ENCODE measurements at regions not wholly inside any gene's neighbourhood (a gene's known extent, or its start where the extent isn't known, plus 50 kb on each side); places are given as distances from the start of the nearest gene placed in this dataset.

- Mint-ChIP-seq H3K9me3 (peaks cover 7% of the 10 kb centered on the region), H3K27me3 (no peaks in the 10 kb centered on the region), H3K4me1 (ENCODE audit: unreplicated experiment) (no peaks in the 10 kb centered on the region), H3K4me3 (no peak overlapping the region), H3K27ac (no peak overlapping the region), H3K36me3 (no peaks in the 10 kb centered on the region)
- DNase-seq (ENCODE audit: extremely low spot score, unreplicated experiment): no peak
- TF ChIP-seq CTCF (conservative IDR thresholded peaks at IDR 0.05): no peak
These were observed 194.7 kb upstream of the FAR2 start for GRCh38 chr12:28954333-28954732.

- H3K4me1 Mint-ChIP-seq (ENCODE audit: unreplicated experiment): no peaks in the 10 kb centered on the region
- H3K4me3 Mint-ChIP-seq: no peak overlapping the region
- no peaks in the 10 kb centered on the region for H3K36me3 Mint-ChIP-seq
- no peak for DNase-seq (ENCODE audit: extremely low spot score, unreplicated experiment)
- H3K9me3 Mint-ChIP-seq: peaks cover 7% of the 10 kb centered on the region
- no peaks in the 10 kb centered on the region for H3K27me3 Mint-ChIP-seq
- no peak overlapping the region for H3K27ac Mint-ChIP-seq
- TF ChIP-seq CTCF (conservative IDR thresholded peaks at IDR 0.05): no peak
These were observed 193.6 kb upstream of the FAR2 start for GRCh38 chr12:28955491-28955890.

DNA sequence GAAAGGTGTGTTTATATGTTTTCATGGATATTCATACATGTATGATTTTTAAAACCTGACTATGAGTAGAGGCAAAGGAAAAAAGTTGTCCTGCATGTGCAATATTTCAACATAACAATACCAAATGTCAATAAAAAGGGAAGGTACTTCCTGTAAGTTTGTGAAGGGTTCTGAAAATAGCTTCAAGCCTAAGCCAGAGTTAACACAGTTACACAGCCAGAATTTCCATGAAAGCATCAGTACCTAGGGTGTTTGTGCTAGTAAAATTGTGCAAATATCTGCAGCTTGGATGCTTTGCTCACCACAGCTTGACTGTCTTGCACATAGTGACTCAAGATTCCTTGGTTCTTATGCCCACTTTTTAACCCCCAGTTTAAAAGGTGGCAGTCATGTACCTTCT, 193.1 kb upstream of the FAR2 start:
- Mint-ChIP-seq H3K4me1 (ENCODE audit: unreplicated experiment) (no peaks in the 10 kb centered on the region), H3K36me3 (no peaks in the 10 kb centered on the region), H3K4me3 (no peak overlapping the region), H3K9me3 (peaks cover 7% of the 10 kb centered on the region), H3K27ac (no peak overlapping the region), H3K27me3 (no peaks in the 10 kb centered on the region)
- DNase-seq (ENCODE audit: extremely low spot score, unreplicated experiment): no peak
- no peak for TF ChIP-seq CTCF (conservative IDR thresholded peaks at IDR 0.05)

DNA sequence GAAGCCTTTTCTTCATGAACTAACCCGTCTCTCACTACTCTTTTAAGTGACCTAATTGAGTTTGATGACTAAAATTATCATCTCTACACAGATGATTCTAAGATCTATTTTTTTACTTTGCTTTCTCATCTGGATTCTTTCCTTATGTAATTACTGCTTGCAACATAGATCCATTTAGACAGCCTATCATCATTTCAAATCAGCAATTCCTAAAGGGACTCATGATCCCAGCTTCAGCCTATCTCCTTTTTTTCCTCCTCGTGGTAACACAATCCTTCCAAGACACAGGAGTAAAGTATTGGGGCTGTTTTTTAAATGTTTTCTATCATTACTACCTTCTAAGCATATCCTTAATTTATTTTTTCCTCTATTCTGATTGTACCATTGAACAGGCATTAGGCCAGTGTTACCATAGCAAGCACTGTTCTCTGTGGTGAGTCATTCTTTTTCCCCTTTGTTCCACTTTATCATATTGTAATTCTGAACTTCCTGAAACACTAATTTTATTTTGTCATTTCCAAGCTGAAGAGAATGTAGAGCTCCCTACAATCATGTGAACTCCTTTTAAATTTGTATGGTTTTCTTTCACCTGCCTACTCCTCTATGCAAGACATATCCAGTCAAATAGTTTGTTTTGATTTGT, 190.4 kb upstream of the FAR2 start:
- TF ChIP-seq CTCF (conservative IDR thresholded peaks at IDR 0.05): no peak
- Mint-ChIP-seq H3K36me3 (no peaks in the 10 kb centered on the region), H3K27me3 (peaks cover 3% of the 10 kb centered on the region), H3K4me3 (no peak overlapping the region), H3K27ac (no peak overlapping the region), H3K9me3 (peaks cover 7% of the 10 kb centered on the region), H3K4me1 (ENCODE audit: unreplicated experiment) (no peaks in the 10 kb centered on the region)
- DNase-seq (ENCODE audit: extremely low spot score, unreplicated experiment): no peak

DNA sequence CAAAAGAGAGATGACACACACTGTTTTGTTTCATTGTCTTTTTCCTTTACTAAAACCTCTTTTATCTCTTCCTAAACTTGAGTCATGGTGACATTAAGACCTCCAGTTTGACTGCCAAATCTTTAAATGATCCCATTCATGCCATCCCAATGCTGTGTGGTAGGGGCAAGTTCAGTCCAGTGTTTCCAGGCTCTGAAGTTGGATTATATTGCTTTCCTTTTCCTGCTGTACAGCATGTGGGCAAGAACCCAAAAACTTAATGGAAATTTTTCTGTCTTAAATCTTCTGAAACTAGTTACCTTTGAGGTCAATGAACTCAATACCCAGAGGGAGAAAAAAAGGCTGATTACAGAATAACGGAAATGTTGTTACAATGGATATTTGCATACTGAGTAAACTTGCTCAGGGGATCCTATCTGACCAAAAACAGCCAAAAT, 187.1 kb upstream of the FAR2 start:
- peaks cover 7% of the 10 kb centered on the region for H3K9me3 Mint-ChIP-seq
- H3K27me3 Mint-ChIP-seq: peaks cover 3% of the 10 kb centered on the region
- H3K4me3 Mint-ChIP-seq: no peak overlapping the region
- H3K4me1 Mint-ChIP-seq (ENCODE audit: unreplicated experiment): peaks cover 6% of the 10 kb centered on the region
- TF ChIP-seq CTCF (conservative IDR thresholded peaks at IDR 0.05): no peak
- H3K36me3 Mint-ChIP-seq: no peaks in the 10 kb centered on the region
- no peak for DNase-seq (ENCODE audit: extremely low spot score, unreplicated experiment)
- no peak overlapping the region for H3K27ac Mint-ChIP-seq

DNA sequence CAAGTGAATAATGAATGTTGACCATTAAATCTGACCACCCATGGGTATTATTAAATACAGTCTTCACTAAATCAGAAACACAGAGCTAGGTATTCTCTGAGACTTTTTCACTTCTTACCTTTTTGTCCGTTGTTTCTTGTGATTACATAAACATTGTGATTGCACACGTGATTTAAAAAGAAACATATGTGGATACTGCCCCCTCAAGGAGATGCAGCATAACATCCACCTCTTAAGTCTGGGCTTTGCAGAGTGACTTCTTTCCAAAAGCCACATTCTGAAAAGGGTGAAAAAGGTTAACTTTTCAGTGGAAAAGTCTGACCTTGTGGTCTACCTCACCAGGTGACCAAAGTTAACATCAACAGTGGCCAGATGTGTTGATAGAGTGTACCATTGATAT, 185.5 kb upstream of the FAR2 start:
- DNase-seq (ENCODE audit: extremely low spot score, unreplicated experiment): no peak
- H3K27ac Mint-ChIP-seq: no peak overlapping the region
- H3K4me1 Mint-ChIP-seq (ENCODE audit: unreplicated experiment): peaks cover 6% of the 10 kb centered on the region
- H3K36me3 Mint-ChIP-seq: no peaks in the 10 kb centered on the region
- peak; percentile 60 for TF ChIP-seq CTCF (conservative IDR thresholded peaks at IDR 0.05)
- H3K9me3 Mint-ChIP-seq: peaks cover 6% of the 10 kb centered on the region
- no peak overlapping the region for H3K4me3 Mint-ChIP-seq
- H3K27me3 Mint-ChIP-seq: peaks cover 3% of the 10 kb centered on the region

Measured in type B pancreatic cell (in vitro differentiated cells).